ENCODE measurements at regions not wholly inside any gene's neighbourhood (a gene's known extent, or its start where the extent isn't known, plus 50 kb on each side); places are given as distances from the start of the nearest gene placed in this dataset.

- peaks cover 5% of the 10 kb centered on the region for H3K27me3 Mint-ChIP-seq (ENCODE audit: insufficient read depth, unreplicated experiment)
- intact Hi-C loops (cut with micrococcal nuclease; ENCODE audit: unreplicated experiment): no loop called here
- no TSS peak for BruUV-seq (replicated peaks)
These were observed 186.5 kb downstream of the PHETA1 start for GRCh38 chr12:111182382-111182781.

GRCh38 chr12:111181143-111181726, 187.7 kb downstream of the PHETA1 start:
- TF ChIP-seq, protein P1, sequence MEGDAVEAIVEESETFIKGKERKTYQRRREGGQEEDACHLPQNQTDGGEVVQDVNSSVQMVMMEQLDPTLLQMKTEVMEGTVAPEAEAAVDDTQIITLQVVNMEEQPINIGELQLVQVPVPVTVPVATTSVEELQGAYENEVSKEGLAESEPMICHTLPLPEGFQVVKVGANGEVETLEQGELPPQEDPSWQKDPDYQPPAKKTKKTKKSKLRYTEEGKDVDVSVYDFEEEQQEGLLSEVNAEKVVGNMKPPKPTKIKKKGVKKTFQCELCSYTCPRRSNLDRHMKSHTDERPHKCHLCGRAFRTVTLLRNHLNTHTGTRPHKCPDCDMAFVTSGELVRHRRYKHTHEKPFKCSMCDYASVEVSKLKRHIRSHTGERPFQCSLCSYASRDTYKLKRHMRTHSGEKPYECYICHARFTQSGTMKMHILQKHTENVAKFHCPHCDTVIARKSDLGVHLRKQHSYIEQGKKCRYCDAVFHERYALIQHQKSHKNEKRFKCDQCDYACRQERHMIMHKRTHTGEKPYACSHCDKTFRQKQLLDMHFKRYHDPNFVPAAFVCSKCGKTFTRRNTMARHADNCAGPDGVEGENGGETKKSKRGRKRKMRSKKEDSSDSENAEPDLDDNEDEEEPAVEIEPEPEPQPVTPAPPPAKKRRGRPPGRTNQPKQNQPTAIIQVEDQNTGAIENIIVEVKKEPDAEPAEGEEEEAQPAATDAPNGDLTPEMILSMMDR (IDR thresholded peaks at IDR 0.05; ENCODE audit: insufficient read depth in 1 of 2, low read depth in 1 of 2, low read length in 1 of 2, severe bottlenecking in 1 of 2, unreplicated experiment in 1 of 2): no peak
- no TSS peak for BruUV-seq (replicated peaks)
- H3K4me1 ChIP-seq: 0 out of 2 replicates have a peak, but pooled peaks cover 6% of the 10 kb centered on the region
- POLR2A ChIA-PET: no interaction called here
- H3K36me3 ChIP-seq (ENCODE audit: control insufficient read depth, insufficient read depth, low read length): no peaks in the 10 kb centered on the region
- no peak for DNase-seq
- H3K36me3 Mint-ChIP-seq (ENCODE audit: insufficient read depth, unreplicated experiment): no peaks in the 10 kb centered on the region
- no peak overlapping the region for H3K4me3 ChIP-seq (ENCODE audit: low read depth, low read length)
- intact Hi-C loops (cut with micrococcal nuclease; ENCODE audit: unreplicated experiment): no loop called here
- no peak overlapping the region for H3K27ac Mint-ChIP-seq (ENCODE audit: unreplicated experiment)
- H3K27me3 Mint-ChIP-seq (ENCODE audit: insufficient read depth, unreplicated experiment): peaks cover 5% of the 10 kb centered on the region
- no peaks in the 10 kb centered on the region for H3K4me1 Mint-ChIP-seq (ENCODE audit: low read depth, unreplicated experiment)
- no peaks in the 10 kb centered on the region for H3K27me3 ChIP-seq (replicated peaks; ENCODE audit: control insufficient read depth, insufficient read depth, low read length)
- CTCF ChIA-PET: no interaction called here
- no peaks in the 10 kb centered on the region for H3K9me3 Mint-ChIP-seq (ENCODE audit: unreplicated experiment)
- H3K4me3 Mint-ChIP-seq (ENCODE audit: unreplicated experiment): no peak overlapping the region
- H3K9me3 ChIP-seq: no peaks in the 10 kb centered on the region

More at GRCh38 chr12:111182382-111182781, 186.5 kb downstream of the PHETA1 start:
- H3K27me3 ChIP-seq (replicated peaks; ENCODE audit: control insufficient read depth, insufficient read depth, low read length): no peaks in the 10 kb centered on the region
- POLR2A ChIA-PET: no interaction called here
- H3K9me3 ChIP-seq: no peaks in the 10 kb centered on the region
- 0 out of 2 replicates have a peak, but pooled peaks cover 6% of the 10 kb centered on the region for H3K4me1 ChIP-seq
- H3K36me3 ChIP-seq (ENCODE audit: control insufficient read depth, insufficient read depth, low read length): no peaks in the 10 kb centered on the region
- no peak overlapping the region for H3K4me3 ChIP-seq (ENCODE audit: low read depth, low read length)
- CTCF ChIA-PET: no interaction called here
- DNase-seq: no peak
- no peak overlapping the region for H3K27ac Mint-ChIP-seq (ENCODE audit: unreplicated experiment)
- no peaks in the 10 kb centered on the region for H3K36me3 Mint-ChIP-seq (ENCODE audit: insufficient read depth, unreplicated experiment)
- H3K4me3 Mint-ChIP-seq (ENCODE audit: unreplicated experiment): no peak overlapping the region
- no peaks in the 10 kb centered on the region for H3K4me1 Mint-ChIP-seq (ENCODE audit: low read depth, unreplicated experiment)
- TF ChIP-seq, protein P1 (IDR thresholded peaks at IDR 0.05; ENCODE audit: insufficient read depth in 1 of 2, low read depth in 1 of 2, low read length in 1 of 2, severe bottlenecking in 1 of 2, unreplicated experiment in 1 of 2): no peak
- H3K9me3 Mint-ChIP-seq (ENCODE audit: unreplicated experiment): no peaks in the 10 kb centered on the region

DNA sequence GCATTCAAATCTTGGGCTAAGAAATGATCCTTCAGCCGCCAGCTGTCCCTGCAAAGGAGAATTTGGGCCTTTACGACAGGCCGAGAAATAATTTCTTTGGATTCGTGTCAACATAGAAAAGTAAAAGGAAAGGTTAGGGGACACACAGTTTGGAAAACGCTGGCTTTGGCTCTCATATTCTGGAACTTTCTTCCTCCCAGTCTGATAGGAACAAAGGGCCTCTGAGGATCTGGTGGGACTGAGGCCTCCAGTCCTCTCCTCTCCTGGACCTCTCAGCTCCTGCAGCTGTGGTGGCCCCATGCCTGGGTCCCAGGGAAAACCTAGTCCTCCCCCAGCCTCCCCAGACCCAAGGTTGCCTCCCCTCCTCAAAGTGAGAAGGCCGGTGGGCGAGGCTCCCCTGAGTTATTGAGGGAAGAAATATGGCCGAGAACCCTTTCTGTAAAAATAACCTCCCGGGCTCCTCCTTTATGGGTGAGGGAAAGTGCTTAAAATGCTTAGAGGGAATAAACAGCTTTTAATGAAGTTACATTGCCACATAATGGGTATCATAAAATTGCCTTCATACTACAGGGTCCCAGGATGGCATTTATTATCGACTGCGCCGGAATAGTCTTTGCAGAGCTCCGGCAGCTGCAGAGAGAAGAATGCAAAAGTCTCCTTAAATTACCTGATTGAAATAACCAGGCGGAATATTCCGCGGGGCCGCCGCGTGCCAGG, 188.3 kb downstream of the PHETA1 start:
- CTCF ChIA-PET: no interaction called here
- Mint-ChIP-seq H3K36me3 (ENCODE audit: insufficient read depth, unreplicated experiment) (no peaks in the 10 kb centered on the region), H3K27ac (ENCODE audit: unreplicated experiment) (no peak overlapping the region), H3K9me3 (ENCODE audit: unreplicated experiment) (no peaks in the 10 kb centered on the region), H3K27me3 (ENCODE audit: insufficient read depth, unreplicated experiment) (peaks cover 7% of the 10 kb centered on the region), H3K4me3 (ENCODE audit: unreplicated experiment) (no peak overlapping the region), H3K4me1 (ENCODE audit: low read depth, unreplicated experiment) (no peaks in the 10 kb centered on the region)
- no TSS peak for BruUV-seq (replicated peaks)
- 0 out of 2 replicates have a peak, but pooled peaks cover 6% of the 10 kb centered on the region for H3K4me1 ChIP-seq
- no peaks in the 10 kb centered on the region for H3K36me3 ChIP-seq (ENCODE audit: control insufficient read depth, insufficient read depth, low read length)
- H3K27me3 ChIP-seq (replicated peaks; ENCODE audit: control insufficient read depth, insufficient read depth, low read length): no peaks in the 10 kb centered on the region
- DNase-seq: no peak
- no peak overlapping the region for H3K4me3 ChIP-seq (ENCODE audit: low read depth, low read length)
- intact Hi-C loops (cut with micrococcal nuclease; ENCODE audit: unreplicated experiment): no loop called here
- no peaks in the 10 kb centered on the region for H3K9me3 ChIP-seq
- TF ChIP-seq, protein P1 (IDR thresholded peaks at IDR 0.05; ENCODE audit: insufficient read depth in 1 of 2, low read depth in 1 of 2, low read length in 1 of 2, severe bottlenecking in 1 of 2, unreplicated experiment in 1 of 2): no peak
- POLR2A ChIA-PET: no interaction called here

All from Caco-2 (cell line).